Left cardiac atrium (tissue), 4 donors: ENCODE measurements at regions not wholly inside any gene's neighbourhood (a gene's known extent, or its start where the extent isn't known, plus 50 kb on each side); places are given as distances from the start of the nearest gene placed in this dataset.

Experiments
- ATAC-seq, 2 donors: fragments of 200-7000 bp; cut with Tn5 transposase; one replicate each; pipeline ENCODE4 v1.9.1; 2020; ENCODE audit warnings: mild to moderate bottlenecking in 2 of 2, moderate library complexity in 2 of 2
- DNase-seq: peaks from one replicate; pipeline ENCODE4 v3.0.0-alpha.2; 2020
- intact Hi-C, 2 donors: fragments of 100-400 bp; cut with DNase I; formaldehyde crosslinking; loops; one replicate each; pipeline versions ENCODE4 v1.14.1 to v1.15.1; 2022 to 2023
- donor health status: DM: no; HTN: yes; CAD: no.
- donor health status: DM: no; HTN: yes; CAD: no; lungs with severe emphysema.
- donor health status: DM: yes; HTN: yes; CAD: no.
- donor health status: Dilated cardiomyopathy.

GRCh38 chr1:235027862-235028250, 100.8 kb downstream of the TOMM20 start:
- no peak for ATAC-seq
- intact Hi-C loops, result no loop called here

GRCh38 chr1:235027076-235027861, 101.4 kb downstream of the TOMM20 start:
- DNase-seq, result no peak
- intact Hi-C loops, result no loop called here
- no peak for ATAC-seq

More at GRCh38 chr1:235027862-235028250, 100.8 kb downstream of the TOMM20 start:
- DNase-seq, result no peak

- intact Hi-C loops, result no loop called here
- ATAC-seq (no peak), DNase-seq (no peak)
These were observed 103.1 kb downstream of the TOMM20 start for GRCh38 chr1:235025422-235025984.

- no peak for ATAC-seq
- intact Hi-C loops, result no loop called here
- DNase-seq, result peak; percentile 58
These were observed 103.8 kb downstream of the TOMM20 start for GRCh38 chr1:235024711-235025421.

GRCh38 chr1:235023711-235024439, 104.8 kb downstream of the TOMM20 start:
- intact Hi-C loops, result no loop called here
- no peak for DNase-seq
- no peak for ATAC-seq

- ATAC-seq (no peak), DNase-seq (no peak)
- intact Hi-C loops, result no loop called here
These were observed 105.5 kb downstream of the TOMM20 start for GRCh38 chr1:235022981-235023710.

- ATAC-seq (peak; percentile 15 to 55), DNase-seq (no peak)
- intact Hi-C loops, result no loop called here
These were observed 106.2 kb downstream of the TOMM20 start for GRCh38 chr1:235022341-235022980.

- intact Hi-C loops, result no loop called here
- DNase-seq (no peak), ATAC-seq (no peak)
These were observed 106.8 kb downstream of the TOMM20 start for GRCh38 chr1:235021815-235022214.

GRCh38 chr1:235021321-235021720, 107.3 kb downstream of the TOMM20 start:
- intact Hi-C loops, result no loop called here
- DNase-seq (no peak), ATAC-seq (no peak)

GRCh38 chr1:235019961-235020360, 108.7 kb downstream of the TOMM20 start:
- intact Hi-C loops, result no loop called here
- no peak for ATAC-seq

GRCh38 chr1:235019471-235019870, 109.2 kb downstream of the TOMM20 start:
- intact Hi-C loops, result no loop called here
- ATAC-seq (no peak), DNase-seq (no peak)

More at GRCh38 chr1:235019961-235020360, 108.7 kb downstream of the TOMM20 start:
- DNase-seq, result no peak

GRCh38 chr1:235018720-235019444, 109.8 kb downstream of the TOMM20 start:
- ATAC-seq (no peak), DNase-seq (no peak)
- intact Hi-C loops, result no loop called here

- no peak for DNase-seq
- intact Hi-C loops, result no loop called here
- ATAC-seq, result peak in 1 of 2 donors; percentile 72
These were observed 110.5 kb downstream of the TOMM20 start for GRCh38 chr1:235018161-235018560.

GRCh38 chr1:235017719-235018118, 110.9 kb downstream of the TOMM20 start:
- ATAC-seq (no peak), DNase-seq (no peak)
- intact Hi-C loops, result no loop called here

GRCh38 chr1:235017191-235017590, 111.4 kb downstream of the TOMM20 start:
- ATAC-seq, result no peak
- intact Hi-C loops, result no loop called here
- DNase-seq, result no peak

- intact Hi-C loops, result no loop called here
- ATAC-seq, result no peak
- DNase-seq, result no peak
These were observed 113.2 kb downstream of the TOMM20 start for GRCh38 chr1:235015291-235015985.

- no peak for ATAC-seq
- intact Hi-C loops, result no loop called here
- no peak for DNase-seq
These were observed 113.9 kb downstream of the TOMM20 start for GRCh38 chr1:235014756-235015155.
